Dermis blood vessel endothelial cell (primary cell): ENCODE measurements at regions not wholly inside any gene's neighbourhood (a gene's known extent, or its start where the extent isn't known, plus 50 kb on each side); places are given as distances from the start of the nearest gene placed in this dataset.

Source experiments
- DNase-seq: peaks from one replicate; pipeline ENCODE4 v3.0.0; 2010

DNA sequence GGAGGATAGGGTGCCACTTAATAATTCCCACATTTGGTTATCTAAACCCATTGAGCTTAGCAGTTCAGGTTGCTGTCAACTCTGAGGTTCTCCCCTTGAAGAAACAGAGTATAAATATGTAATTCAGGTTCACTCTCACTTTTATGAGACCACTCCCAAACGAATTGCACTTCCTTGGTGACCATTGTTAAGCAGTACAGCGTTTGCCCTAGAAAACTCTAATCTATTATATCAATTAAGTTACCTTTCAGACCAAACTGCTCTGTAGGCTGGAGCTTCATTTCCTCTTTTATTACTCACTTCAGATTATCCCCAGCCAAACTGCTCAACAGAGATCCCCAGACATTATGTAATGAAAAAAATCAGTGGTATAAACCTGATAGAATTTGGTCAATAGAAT lies 1317.0 kb upstream of the ACO1 start:
- no peak for DNase-seq

DNA sequence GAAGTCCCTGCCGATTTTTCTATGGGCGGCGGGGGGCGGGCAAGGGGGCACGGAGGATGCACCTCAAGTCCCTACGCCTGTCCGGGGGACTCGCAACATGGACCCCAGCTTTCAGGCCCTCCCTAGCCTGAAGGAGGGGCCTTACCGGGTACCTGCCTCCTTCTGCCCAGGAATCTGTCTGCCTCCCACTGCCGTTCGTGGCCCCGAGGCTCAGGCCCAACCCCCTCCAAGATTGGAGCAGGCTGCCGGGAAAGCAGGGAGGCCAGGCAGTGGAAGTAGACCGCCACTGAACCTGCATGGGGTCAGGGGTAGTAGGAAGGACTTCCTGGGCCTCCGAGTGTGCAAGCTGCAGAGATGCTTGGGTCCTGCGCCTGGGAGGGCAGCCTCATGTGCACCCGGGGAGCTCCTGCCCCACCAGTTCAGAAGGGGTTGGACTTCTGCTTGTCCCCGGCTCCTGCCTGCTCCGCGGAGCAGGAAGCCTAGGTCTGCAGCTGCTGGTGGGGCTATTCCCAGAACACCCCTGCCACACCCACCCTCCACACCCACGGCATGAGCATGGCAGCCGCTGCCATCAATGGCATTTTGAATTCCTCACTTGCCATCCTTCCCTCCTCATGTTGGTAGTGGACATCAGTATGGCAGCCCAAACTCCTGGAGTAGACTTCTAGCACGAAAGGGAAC lies 1312.7 kb upstream of the ACO1 start:
- DNase-seq: no peak

DNA sequence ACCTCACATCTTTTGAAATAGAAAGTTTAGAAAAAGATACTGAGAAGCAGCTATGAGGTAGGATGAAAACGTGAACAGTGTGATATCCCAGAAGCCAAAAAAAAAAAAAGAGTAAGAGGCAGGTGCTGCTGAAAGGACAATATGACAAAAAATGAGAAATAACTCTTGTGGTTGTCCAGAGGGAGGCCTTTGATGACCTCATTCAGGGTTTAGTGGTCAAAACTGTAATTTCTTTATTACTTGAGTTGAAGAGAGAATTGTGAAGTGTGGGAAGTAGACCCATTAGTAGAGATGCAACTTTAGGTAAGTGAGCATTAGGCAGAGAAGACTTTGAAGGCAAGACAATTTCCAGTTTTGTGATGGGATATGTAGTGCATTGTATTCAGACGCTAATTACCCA lies 1306.3 kb upstream of the ACO1 start:
- no peak for DNase-seq

DNA sequence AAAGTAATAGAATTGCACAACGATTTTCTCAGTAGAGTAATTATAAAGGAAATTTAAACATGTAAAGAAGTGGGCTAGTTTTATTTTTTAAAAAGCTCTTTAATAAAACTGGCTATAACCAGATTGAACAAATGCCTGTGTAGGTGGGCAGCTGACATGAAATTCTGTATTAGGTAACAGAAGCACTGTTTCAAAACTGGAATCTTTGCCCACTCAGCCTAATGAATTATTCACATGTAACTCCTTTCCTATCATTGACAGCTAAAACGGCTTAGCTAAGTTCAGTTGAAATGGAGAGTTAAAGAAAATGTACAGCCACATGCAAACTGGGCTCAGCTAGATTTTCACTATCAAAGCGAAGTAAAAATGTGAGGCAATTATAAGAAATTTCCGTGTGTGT lies 1300.1 kb upstream of the ACO1 start:
- no peak for DNase-seq

DNA sequence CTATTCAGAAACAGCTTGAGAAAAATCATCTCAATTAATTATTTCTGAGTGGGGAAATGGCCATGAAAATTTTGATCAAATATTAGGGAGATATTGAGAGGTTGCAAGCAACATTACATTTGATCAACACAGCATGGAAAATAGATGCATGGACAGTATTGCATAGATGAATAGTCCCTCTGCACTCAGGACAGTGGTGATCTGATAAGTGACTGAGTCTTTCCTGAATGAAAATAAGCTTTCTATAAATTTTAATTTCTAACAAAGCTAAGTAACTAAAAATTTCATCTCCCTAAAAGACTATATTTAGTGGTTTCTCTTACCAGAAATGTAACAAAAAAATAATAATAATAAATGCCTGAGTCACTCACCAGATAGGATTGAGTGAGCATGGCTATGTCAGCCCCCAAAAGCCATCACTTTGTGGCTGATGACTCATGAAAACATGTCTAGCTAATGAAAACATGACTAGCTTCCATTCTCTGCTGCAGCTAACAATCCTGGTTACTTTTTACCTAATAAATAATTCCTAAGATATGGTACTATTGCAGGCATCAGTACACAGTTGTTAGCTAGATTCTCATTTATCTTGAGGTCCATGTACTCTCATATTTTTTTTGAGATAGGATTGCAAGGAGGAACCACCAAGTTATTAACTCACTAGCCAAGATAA lies 1294.8 kb upstream of the ACO1 start:
- DNase-seq: no peak

DNA sequence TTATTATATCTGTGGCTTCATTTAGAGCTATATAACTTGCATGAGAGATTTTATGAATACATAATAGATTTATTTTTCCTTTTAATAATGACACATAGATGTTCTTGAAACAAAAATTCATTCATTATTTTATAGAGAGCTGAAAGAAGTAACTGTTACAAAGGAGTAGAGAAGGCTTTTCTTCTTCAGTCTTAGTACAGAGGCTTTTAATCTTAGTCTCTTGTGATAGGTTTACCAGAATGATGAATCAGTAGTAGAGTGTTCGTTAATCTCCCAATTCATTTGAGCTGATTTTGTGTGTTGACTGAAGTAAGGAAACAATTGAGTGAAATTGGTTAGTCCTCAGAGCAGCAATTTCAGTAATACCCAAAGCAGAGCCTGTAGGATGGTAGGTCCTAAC lies 1284.1 kb upstream of the ACO1 start:
- no peak for DNase-seq

DNA sequence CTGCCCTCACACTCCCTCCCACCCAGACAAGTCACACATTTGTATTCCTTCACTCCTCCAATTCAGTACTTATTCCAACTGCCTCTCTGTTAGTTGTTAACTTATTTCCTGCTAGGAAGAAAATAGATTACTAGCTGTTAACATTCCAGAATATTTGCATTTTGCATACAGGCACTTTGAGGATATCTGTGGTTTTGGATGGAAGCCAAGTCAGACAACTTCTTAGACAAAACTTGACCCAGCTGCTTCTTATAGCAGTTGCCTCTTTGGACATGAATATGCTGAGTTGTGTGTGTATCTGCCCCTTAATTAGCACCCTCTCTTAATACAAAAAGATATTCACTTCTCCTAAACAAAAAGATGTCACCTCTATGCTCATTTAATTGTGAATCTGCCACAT lies 1280.6 kb upstream of the ACO1 start:
- no peak for DNase-seq

DNA sequence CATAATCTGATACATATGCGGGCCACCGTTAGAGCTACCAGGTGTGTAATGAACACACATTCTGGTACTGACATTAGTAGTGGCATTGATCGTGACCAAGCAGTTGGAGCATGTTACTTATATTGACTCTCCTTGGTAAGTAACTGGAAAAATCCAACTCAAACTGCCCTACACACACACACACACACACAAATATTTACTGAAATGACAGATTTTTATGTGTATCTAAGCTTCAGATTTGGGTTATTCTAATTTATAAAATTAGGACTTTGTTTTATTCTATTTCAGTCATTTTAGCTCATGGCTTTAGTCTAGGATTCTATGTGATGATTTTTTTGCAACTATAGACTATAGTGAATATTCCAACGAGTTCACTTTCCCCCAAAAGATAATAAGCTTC lies 1280.2 kb upstream of the ACO1 start:
- DNase-seq: no peak

DNA sequence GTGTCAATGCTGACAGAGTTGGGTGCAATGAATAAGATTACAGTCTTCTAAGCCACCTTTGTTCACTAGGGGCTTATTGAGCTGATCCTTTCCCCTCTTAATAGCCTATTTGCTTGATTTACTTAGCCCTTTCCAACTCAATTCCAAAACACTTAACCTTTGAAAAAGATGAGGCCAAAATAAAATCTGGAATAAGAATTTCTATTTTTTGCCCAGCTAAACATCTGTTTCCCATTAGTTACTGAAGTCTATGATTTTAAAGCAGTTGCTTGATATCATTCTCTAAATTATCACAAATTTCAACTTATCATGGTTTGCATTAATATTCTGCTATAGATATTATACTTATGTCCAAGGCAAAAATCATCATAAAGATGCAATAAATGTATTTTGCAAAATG lies 1272.0 kb upstream of the ACO1 start:
- no peak for DNase-seq

DNA sequence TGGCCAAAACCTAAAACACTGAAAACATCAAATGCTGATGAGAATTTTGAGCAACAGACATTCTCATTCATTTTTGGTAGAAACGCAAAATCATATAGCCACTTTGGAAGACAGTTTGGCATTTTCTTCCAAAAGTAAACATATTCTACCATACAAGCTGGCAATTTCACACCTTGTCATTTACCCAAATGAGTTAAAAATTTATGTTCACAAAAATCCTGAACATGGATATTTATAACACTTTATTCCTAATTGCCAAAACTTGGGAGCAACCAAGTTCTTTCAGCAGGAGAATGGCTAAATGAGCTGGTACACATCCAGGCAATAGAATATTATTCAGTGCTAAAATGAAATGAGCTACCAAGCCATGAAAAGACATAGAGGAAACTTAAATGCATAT lies 1270.1 kb upstream of the ACO1 start:
- no peak for DNase-seq

DNA sequence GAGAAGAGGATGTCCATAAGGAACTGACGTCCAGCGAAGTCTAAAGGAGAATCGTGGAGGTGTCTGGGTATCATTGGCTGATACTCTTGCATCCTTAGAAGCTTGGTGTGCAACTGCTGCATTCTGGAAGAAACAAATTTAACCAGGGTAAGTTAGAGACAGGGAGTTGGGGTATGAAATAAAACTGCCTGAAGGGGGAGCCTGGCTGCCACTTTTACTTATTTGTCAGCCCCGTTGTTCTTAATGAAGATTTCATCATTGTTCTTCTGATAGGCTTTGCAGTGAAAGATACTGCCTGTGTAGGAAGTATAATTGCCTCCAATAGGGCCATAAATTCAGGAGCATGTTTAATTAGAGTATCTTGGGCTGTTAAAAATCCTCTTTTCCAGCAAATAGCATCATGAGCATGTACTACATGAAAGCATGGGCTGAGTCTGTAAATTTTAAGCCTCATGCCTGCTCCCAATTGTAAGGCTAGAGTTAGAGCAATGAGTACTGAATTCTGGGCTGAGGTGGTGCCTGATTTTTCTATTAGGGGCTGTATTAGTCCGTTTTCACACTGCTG lies 1264.5 kb upstream of the ACO1 start:
- peak; percentile 65 for DNase-seq

DNA sequence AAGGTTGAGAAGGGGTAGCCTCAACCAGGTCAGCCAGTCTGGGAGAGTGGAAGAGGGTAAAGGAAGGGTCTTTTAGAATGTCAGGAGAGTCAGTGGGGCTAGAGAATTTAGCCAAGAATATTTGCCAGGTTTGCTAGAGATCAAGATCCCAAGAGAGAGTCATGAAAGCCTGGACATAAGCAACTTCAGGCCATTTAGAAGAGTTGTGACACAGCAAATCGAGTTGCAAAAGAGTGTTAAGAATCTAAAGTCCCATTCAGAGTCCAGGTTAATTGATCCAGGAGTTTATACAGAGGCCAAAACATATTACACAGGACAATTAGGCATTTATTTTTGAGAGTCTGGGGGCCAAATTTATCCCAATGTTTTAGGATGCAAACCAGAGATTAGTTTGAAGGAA lies 1260.1 kb upstream of the ACO1 start:
- no peak for DNase-seq

DNA sequence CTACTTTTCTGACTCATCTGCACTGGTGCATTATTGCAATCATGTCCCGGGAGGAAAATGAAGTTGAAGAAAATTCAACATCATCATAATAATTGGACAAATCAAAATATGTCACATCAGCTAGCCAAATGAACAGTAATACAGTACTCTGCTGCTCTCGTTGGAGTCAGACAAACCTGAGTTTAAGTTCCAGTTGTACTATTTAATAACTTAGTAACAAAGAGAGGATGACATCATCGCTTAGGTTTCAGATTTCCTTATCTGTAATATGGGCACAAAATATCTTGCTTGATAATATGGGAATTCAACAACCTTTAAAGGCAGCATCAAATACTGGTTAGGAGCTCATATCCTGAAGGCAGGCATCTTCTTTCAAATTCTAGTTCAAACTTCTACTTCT lies 1248.9 kb upstream of the ACO1 start:
- DNase-seq: no peak

DNA sequence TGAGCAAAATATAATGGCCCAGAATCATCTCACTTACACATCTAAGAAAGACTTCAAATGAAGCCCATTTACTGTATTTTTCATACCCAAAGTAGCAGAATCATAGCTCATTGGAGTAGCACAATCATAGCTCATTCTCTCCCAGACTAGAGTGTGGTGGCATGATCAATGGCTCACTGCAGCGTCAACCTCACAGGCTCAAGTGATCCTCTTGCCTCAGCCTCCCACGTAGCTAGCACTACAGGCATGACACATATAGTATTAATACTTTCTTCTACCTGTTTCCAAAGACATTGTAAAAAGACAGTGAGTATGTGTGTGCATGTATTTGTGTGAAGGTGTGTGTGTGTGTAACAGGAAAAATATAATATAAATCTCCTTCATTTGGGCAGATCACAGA lies 1247.9 kb upstream of the ACO1 start:
- DNase-seq: no peak

DNA sequence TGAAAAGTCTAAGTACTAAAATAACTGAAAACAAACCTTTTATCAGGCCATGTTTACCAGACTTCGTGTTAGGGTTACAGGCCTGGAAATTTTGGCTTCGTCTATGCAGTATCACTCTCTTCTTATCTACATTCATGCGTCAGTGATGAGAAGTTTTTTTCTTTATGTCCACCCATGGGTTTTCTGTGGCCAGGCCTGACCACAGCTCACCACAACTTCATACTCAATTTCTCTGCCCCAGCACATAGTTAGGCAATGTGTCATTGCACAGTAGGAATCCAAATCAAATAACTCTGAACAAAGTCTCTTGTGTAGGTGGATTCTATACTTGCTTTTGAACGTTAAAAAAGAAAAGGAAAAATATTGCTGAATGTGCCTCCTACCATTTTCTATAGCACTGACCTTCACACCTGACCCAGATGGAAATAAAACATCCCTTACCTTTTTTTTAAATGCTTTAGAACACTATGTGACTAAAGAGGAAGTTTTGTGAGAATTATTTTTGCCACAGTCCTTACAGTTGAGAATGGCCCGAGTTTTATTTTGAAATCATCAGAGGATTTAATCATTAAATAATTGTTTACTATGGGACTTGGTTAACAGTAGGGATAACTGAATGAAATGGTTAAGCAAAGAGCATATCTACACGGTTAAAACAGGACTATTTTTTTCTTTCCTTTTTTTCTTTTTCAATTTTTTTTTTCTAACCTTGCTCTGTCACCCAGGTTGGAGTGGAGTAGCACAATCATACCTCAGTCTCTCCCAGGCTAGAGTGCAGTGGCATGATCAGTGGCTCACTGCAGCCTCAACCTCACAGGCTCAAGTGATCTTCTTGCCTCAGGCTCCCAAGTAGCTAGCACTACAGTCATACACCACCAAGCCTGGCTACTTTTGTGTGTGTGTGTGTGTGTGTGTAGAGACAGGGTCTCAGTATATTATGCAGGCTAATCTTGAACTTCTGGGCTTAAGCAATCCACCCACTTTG lies 1247.0 kb upstream of the ACO1 start:
- DNase-seq: no peak

DNA sequence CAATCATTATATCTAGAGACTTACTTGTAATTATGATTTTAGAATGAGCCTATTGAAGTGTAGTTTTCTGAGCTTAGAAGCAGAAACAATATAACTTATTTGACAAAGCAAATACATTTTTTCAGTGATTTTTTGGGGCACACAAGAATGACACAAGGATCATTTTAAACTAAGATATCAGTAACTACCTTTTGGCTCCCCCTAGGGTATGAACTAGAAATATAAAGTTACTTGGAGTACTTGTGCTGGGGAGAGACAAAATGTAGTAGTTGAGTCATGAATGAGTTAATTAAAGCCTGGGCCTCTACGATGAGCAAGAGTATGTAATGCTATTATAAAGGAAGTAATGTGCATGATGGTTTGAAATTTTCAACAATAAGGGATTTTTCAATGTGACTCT lies 1244.1 kb upstream of the ACO1 start:
- DNase-seq: peak; percentile 13

DNA sequence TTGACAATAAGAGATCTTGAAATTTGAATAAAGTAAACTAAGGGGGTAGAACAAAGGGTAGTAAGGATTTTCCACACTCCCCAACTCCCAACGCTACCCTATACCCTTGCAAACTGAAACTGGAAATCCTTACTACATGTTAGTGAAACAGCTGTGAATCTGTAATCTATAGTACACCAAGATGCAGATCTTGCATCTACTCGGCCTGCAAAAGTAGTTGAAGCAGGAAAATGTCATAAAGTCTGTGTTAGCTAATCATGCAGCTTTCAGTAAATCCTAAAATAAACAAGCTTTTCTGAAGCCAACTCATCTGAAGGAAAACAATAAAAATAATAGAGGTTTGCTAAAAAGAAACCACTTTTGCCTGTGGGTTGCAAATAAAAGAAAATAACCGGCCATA lies 1242.0 kb upstream of the ACO1 start:
- DNase-seq: no peak

DNA sequence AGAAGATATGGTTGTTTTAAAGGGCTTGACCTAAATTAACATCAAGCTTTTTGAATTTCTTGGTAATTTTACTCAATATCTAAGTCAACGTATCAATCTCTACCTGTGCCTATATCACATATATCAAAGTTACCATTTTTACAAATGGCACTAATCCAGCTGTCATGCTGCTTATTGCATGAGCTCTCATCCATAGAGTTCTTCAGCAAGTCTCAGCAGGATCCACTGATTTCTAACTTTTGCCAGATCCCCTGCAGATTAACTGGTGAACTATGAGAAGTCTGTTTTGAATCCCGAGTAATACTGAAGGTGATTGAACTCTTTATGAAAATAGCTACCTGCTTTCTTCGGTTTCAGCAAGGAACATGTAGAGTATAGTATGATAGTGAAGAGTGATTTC lies 1239.8 kb upstream of the ACO1 start:
- no peak for DNase-seq

DNA sequence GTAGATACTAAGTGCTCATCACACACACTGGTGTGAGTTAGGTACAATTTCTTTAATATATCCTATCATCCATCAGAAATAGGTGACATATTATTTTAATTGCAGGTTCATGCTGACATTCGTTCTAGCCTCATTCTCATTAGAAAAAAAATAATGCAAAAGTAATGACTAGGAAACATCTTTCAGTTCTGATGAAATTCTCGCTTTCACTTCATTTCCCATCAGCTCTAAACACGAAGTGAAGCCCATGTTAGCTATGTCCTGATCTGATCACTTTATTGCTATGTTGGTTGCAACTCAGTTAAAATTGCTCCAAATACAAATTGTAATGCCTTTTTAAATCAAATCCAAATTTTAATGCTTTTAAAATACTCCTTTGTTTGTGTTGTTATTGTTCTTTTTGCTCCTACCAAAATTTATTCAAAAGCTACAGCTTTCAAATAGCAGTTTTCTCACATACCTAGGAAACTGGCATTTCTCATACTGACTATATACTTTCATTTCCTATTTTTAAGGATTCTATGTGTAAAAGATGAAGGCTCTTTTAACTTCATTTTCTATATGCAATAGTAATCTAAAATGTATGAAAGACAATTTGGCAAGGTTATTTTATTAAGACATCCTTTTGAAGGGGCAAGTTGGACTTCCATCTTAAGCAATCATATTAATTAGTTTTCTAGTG lies 1237.8 kb upstream of the ACO1 start:
- no peak for DNase-seq

DNA sequence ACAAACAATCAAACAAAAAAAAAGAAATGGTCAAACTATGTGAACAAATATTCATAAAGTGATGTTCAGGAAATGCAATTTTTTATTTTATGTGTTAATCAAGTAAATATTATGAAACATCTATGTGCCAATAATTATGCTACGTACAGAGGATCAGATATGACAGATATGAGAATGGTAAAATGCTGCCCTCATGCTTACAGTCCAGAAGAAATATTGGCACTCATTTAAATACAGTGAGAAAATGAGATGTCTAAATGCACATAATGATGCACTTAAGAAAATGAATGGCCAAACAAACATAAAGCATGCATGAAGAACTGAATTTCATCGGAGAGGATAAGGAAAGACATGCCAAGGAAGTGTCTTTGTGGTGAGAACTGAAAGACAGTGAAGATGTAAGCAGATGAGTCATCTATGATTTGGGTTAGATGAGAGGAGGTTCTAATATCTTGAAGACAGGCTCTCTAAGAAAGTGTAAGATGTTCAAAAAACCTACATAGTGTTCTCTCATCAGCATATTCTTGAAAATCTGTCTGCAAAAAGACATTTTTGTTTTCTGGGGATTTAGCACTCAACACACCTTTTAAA lies 1231.1 kb upstream of the ACO1 start:
- DNase-seq: no peak

DNA sequence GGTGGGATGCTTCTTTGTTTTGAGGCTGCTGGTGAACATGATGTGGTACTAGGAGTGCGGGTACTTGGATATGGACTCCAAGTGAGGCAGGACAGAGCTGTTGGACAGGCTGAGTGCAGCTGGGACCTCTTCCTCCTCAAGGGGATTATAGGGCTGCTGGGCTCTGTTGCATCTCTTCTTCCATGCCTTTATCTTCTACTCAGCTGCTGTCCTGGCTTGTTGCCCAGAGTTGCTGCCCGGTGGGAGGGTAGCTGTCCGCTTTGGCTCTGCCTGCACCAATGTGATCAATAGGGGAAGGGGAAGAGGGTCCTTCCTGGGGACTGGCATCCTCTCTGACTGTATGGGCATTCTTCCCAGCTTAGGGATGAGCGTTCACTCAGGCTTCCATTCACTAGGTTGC lies 1217.9 kb upstream of the ACO1 start:
- DNase-seq: no peak

DNA sequence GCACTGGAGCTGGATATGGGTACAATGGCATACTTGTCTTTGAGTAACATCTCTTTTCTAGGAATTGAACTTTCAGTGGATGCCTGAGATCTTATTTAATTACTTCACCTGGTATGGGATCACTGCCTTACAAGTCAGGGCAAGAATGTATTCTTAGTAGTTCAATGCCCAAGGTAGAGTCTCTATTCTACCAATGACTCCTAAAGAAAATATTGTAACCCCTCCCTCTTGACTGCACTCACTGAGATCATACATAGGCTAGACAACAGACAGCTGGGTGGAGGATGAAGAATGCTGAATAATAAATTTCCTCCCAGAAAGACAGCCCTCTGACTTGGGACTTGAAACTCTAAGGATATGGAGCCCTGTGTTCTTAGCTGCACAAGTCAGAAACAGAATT lies 1216.3 kb upstream of the ACO1 start:
- DNase-seq: no peak
